ENCODE measurements at regions not wholly inside any gene's neighbourhood (a gene's known extent, or its start where the extent isn't known, plus 50 kb on each side); places are given as distances from the start of the nearest gene placed in this dataset.

DNA sequence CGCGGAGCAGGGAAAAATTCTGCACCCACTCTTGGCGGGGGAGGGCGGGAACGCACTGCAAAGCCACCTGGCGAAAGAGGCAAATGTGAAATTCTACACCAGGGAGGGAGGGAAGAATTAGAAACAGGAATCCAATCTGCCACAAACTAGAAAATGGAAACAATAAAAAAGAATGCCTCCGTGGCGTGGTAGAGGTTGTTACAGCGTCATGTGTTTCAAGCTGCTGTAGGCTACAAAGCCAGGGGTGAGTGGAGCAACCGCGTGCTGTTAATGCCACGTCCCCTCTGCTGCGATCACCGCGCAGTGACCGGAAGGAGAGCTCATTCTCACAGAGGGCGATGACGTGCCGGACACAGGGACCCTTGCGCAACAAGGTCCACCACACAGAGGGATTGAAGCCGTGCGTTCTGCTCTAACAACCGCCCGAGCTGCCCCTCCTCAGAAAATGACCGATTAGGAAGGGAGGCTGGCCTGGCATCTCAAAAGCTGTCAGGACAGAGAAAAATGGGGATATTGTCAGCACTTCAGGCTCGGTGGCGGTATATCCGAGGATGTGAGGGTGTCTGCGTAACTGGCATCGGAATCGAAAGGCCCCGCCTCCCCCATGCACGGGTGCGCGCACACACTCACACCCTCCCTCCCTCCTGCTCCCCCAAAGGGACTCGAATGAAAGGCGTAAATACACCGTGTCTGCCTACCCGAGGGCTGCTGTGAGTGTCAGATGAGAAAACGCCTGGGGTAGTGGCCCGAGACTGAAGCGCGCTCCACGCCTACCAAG, 70.8 kb upstream of the TNRC6C start:
- peak; percentile 39 for DNase-seq (ENCODE audit: extremely low read depth, low read depth)
- TF ChIP-seq, protein P1, sequence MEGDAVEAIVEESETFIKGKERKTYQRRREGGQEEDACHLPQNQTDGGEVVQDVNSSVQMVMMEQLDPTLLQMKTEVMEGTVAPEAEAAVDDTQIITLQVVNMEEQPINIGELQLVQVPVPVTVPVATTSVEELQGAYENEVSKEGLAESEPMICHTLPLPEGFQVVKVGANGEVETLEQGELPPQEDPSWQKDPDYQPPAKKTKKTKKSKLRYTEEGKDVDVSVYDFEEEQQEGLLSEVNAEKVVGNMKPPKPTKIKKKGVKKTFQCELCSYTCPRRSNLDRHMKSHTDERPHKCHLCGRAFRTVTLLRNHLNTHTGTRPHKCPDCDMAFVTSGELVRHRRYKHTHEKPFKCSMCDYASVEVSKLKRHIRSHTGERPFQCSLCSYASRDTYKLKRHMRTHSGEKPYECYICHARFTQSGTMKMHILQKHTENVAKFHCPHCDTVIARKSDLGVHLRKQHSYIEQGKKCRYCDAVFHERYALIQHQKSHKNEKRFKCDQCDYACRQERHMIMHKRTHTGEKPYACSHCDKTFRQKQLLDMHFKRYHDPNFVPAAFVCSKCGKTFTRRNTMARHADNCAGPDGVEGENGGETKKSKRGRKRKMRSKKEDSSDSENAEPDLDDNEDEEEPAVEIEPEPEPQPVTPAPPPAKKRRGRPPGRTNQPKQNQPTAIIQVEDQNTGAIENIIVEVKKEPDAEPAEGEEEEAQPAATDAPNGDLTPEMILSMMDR (IDR thresholded peaks at IDR 0.05; ENCODE audit: low read depth, low read length), result no peak

DNA sequence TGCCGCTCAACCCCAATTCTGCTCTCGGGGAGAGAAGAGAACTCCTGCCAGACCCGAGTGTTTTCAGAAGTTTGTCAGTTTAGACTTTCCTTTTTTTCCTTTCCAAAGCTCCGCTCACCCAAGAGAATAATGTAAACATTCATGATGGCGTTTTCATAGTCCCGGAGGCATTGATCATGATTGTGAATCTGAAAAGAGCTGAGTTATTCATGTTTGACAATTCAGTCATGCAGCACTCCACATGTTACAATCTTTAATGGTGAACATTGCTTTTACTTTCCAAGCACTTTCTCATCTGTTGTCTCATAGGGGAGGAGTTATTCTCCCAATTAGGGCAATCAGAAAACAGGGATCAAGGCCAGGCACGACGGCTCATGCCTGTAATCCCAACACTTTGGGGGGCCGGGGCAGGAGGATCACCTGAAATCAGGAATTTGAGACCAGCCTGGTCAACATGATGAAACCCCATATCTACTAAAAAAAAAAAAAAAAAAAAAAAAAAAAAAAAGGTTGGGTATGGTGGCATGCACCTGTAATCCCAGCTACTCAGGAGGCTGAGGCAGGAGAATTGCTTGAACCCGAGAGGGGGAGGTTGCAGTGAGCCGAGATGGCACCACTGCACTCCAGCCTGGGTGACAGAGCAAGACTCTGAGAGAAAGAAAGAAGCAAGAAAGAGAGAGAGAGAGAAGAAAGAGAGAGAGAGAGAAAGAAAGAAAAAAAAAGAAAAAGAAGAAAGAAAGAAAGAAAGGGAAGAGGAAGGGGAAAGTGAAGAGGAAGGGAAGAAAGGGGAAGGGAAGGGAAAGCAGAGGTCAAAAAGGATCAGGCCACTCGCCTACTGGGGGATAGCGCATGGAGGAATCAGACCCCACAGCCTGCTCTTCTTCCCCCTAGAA, 70.0 kb upstream of the TNRC6C start:
- TF ChIP-seq, protein P1 (IDR thresholded peaks at IDR 0.05; ENCODE audit: low read depth, low read length), result no peak
- DNase-seq (ENCODE audit: extremely low read depth, low read depth), result no peak

DNA sequence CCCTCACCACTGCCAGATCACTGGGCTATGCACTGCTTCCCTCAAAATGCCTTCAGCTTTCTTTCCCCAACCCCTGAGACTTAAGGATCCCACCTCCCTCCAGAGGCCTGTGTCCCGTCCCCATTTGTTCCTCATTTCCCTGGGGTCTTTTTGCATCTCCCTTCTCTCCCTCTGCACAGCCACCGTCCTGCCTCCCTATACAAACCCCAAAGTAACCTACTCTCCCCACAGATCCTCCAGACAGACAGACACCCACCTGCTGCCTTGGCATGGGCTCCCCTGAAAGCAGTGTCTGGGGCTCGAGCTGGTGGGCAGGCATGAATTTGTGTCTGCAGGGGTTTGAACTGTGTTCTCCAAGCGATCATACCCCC, 69.4 kb upstream of the TNRC6C start:
- TF ChIP-seq, protein P1 (IDR thresholded peaks at IDR 0.05; ENCODE audit: low read depth, low read length), result no peak

DNA sequence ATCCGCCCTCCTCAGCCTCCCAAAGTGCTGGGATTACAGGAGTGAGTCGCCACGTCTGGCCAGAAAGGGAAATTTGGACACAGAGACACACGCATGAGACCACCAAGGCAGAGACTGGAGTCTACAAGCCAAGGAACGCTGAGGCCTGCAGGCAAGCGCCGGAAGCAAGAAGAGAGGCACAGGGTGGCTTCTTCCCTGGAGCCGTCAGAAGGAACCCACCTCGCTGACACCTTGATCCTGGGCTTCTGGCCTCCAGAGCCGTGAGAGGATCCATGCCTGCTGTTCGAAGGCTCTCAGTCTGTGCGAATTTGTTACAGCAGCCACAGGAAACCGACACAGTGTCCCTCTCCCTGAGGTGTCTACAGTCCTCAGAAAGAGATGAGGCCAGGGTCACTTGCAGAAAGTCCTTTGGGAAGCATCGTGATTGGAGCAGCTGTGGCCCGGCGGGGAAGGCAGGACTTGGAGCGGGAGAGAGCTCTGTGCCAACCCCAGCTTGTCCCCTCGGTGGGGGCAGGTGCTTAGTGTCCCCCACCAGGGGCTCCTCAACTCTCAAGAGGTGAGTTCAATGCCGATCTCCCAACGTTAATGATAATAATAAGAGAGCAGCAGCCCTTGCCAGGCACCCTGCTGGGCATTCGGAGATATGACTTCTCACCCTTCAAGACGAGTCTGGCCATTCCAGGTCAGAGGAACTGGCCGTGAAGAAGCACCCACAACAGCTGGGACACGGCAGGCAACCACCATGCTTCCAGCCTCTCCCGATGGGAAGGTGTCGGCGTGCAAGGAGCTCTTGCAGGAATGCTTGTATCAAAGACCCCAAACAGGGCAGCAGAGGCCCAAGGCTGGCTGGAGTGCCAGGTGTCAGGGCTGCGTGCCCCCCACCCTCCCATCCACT, 68.4 kb upstream of the TNRC6C start:
- TF ChIP-seq, protein P1 (IDR thresholded peaks at IDR 0.05; ENCODE audit: low read depth, low read length), result no peak
- no peak for DNase-seq (ENCODE audit: extremely low read depth, low read depth)

More for the DNA sequence above, 69.4 kb upstream of the TNRC6C start:
- DNase-seq (ENCODE audit: extremely low read depth, low read depth), result no peak

DNA sequence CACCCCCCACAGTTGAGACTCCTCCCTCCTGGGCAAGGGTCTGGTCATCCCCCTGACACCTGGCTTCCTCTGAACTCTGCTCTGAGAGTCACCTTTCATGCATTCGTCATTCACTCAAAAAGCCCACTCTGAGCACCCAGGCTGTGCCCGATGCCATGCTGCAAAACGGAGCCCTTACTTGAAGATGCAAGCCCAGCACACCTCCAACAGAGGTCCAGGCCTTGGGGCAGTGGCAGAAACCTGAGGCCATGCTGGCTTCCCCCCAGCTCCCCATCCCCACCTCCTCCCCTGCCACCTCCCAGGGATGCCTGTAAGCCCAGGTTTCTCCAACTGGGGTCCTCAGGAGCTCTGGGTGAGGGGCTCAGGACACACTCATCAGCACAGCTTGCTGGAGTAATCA, 67.7 kb upstream of the TNRC6C start:
- TF ChIP-seq, protein P1 (IDR thresholded peaks at IDR 0.05; ENCODE audit: low read depth, low read length), result no peak
- DNase-seq (ENCODE audit: extremely low read depth, low read depth), result no peak

DNA sequence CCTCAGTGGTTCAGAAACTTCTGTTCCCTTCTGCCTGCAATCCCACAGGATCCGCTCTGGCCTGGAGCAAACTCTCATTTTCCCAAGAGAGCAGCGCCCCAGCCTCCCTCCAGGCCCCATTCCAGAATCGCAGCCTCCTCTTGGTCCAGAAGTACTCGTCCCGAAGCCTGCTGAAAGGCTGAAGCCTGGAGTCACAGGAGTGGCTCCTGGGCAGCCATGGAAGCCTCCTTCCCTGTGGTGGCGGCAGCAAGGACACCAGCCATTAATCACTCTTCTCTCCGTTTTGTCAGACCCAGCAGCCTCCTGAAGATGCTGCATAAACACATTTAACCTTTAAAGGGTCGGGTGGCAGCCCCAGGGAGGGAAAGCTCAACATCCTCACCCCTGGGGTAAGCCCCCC, 66.9 kb upstream of the TNRC6C start:
- DNase-seq (ENCODE audit: extremely low read depth, low read depth), result no peak
- TF ChIP-seq, protein P1 (IDR thresholded peaks at IDR 0.05; ENCODE audit: low read depth, low read length), result no peak

Measured in AG09319 (cell line).